ENCODE measurements at regions not wholly inside any gene's neighbourhood (a gene's known extent, or its start where the extent isn't known, plus 50 kb on each side); places are given as distances from the start of the nearest gene placed in this dataset.

GRCh38 chr17:72574675-72575510 lies 454.1 kb downstream of the SOX9 start:
- Histone ChIP-seq H3K27me3 (ENCODE audit: control insufficient read depth in 3 of 3, insufficient read depth in 3 of 3, low read length in 3 of 3) (peaks cover 3 to 30% (median 19%) of the 10 kb centered on the region in 3 donors), H3K27ac (ENCODE audit: low read depth, low read length) (no peak overlapping the region), H3K4me3 (ENCODE audit: low read length in 3 of 3) (no peak overlapping the region), H3K36me3 (ENCODE audit: control insufficient read depth in 3 of 3, insufficient read depth in 3 of 3, low read length in 3 of 3) (no peaks in the 10 kb centered on the region), H3K9me3 (ENCODE audit: control insufficient read depth in 3 of 3, low read length in 3 of 3) (no peaks in the 10 kb centered on the region), H3K4me1 (ENCODE audit: control insufficient read depth in 3 of 3, insufficient read depth in 3 of 3, low read length in 3 of 3) (no peaks in the 10 kb centered on the region), H3K9ac (ENCODE audit: low read depth in 1 of 3, low read length in 3 of 3) (no peak overlapping the region)

- Histone ChIP-seq H3K4me1 (ENCODE audit: control insufficient read depth in 3 of 3, insufficient read depth in 3 of 3, low read length in 3 of 3) (no peaks in the 10 kb centered on the region), H3K4me3 (ENCODE audit: low read length in 3 of 3) (no peak overlapping the region), H3K36me3 (ENCODE audit: control insufficient read depth in 3 of 3, insufficient read depth in 3 of 3, low read length in 3 of 3) (no peaks in the 10 kb centered on the region), H3K27ac (ENCODE audit: low read depth, low read length) (no peak overlapping the region), H3K27me3 (ENCODE audit: control insufficient read depth in 3 of 3, insufficient read depth in 3 of 3, low read length in 3 of 3) (peaks cover 3 to 30% (median 19%) of the 10 kb centered on the region in 3 donors), H3K9me3 (ENCODE audit: control insufficient read depth in 3 of 3, low read length in 3 of 3) (no peaks in the 10 kb centered on the region), H3K9ac (ENCODE audit: low read depth in 1 of 3, low read length in 3 of 3) (no peak overlapping the region)
These were observed 454.9 kb downstream of the SOX9 start for GRCh38 chr17:72575542-72576233.

GRCh38 chr17:72576289-72576759 lies 455.5 kb downstream of the SOX9 start:
- Histone ChIP-seq H3K4me1 (ENCODE audit: control insufficient read depth in 3 of 3, insufficient read depth in 3 of 3, low read length in 3 of 3) (no peaks in the 10 kb centered on the region), H3K9ac (ENCODE audit: low read depth in 1 of 3, low read length in 3 of 3) (no peak overlapping the region), H3K36me3 (ENCODE audit: control insufficient read depth in 3 of 3, insufficient read depth in 3 of 3, low read length in 3 of 3) (no peaks in the 10 kb centered on the region), H3K9me3 (ENCODE audit: control insufficient read depth in 3 of 3, low read length in 3 of 3) (no peaks in the 10 kb centered on the region), H3K27me3 (ENCODE audit: control insufficient read depth in 3 of 3, insufficient read depth in 3 of 3, low read length in 3 of 3) (peaks cover 3 to 27% (median 16%) of the 10 kb centered on the region in 3 donors), H3K4me3 (ENCODE audit: low read length in 3 of 3) (no peak overlapping the region), H3K27ac (ENCODE audit: low read depth, low read length) (no peak overlapping the region)

GRCh38 chr17:72578817-72579470 lies 458.1 kb downstream of the SOX9 start:
- H3K27ac ChIP-seq (ENCODE audit: low read depth, low read length), result no peak overlapping the region
- H3K36me3 ChIP-seq (ENCODE audit: control insufficient read depth in 3 of 3, insufficient read depth in 3 of 3, low read length in 3 of 3), result no peaks in the 10 kb centered on the region
- H3K9ac ChIP-seq (ENCODE audit: low read depth in 1 of 3, low read length in 3 of 3), result no peak overlapping the region
- no peak overlapping the region for H3K4me3 ChIP-seq (ENCODE audit: low read length in 3 of 3)
- H3K27me3 ChIP-seq (ENCODE audit: control insufficient read depth in 3 of 3, insufficient read depth in 3 of 3, low read length in 3 of 3), result peaks cover 3 to 18% (median 5%) of the 10 kb centered on the region in 3 donors
- no peaks in the 10 kb centered on the region for H3K4me1 ChIP-seq (ENCODE audit: control insufficient read depth in 3 of 3, insufficient read depth in 3 of 3, low read length in 3 of 3)
- H3K9me3 ChIP-seq (ENCODE audit: control insufficient read depth in 3 of 3, low read length in 3 of 3), result no peaks in the 10 kb centered on the region

- no peaks in the 10 kb centered on the region for H3K36me3 ChIP-seq (ENCODE audit: control insufficient read depth in 3 of 3, insufficient read depth in 3 of 3, low read length in 3 of 3)
- H3K9ac ChIP-seq (ENCODE audit: low read depth in 1 of 3, low read length in 3 of 3), result no peak overlapping the region
- peaks cover 0 to 12% (median 2%) of the 10 kb centered on the region in 3 donors for H3K27me3 ChIP-seq (ENCODE audit: control insufficient read depth in 3 of 3, insufficient read depth in 3 of 3, low read length in 3 of 3)
- H3K4me3 ChIP-seq (ENCODE audit: low read length in 3 of 3), result no peak overlapping the region
- H3K4me1 ChIP-seq (ENCODE audit: control insufficient read depth in 3 of 3, insufficient read depth in 3 of 3, low read length in 3 of 3), result no peaks in the 10 kb centered on the region
- H3K27ac ChIP-seq (ENCODE audit: low read depth, low read length), result no peak overlapping the region
- no peaks in the 10 kb centered on the region for H3K9me3 ChIP-seq (ENCODE audit: control insufficient read depth in 3 of 3, low read length in 3 of 3)
These were observed 459.1 kb downstream of the SOX9 start for GRCh38 chr17:72579990-72580320.

- H3K36me3 ChIP-seq (ENCODE audit: control insufficient read depth in 3 of 3, insufficient read depth in 3 of 3, low read length in 3 of 3), result no peaks in the 10 kb centered on the region
- H3K4me3 ChIP-seq (ENCODE audit: low read length in 3 of 3), result no peak overlapping the region
- no peaks in the 10 kb centered on the region for H3K4me1 ChIP-seq (ENCODE audit: control insufficient read depth in 3 of 3, insufficient read depth in 3 of 3, low read length in 3 of 3)
- no peaks in the 10 kb centered on the region for H3K9me3 ChIP-seq (ENCODE audit: control insufficient read depth in 3 of 3, low read length in 3 of 3)
- H3K27me3 ChIP-seq (ENCODE audit: control insufficient read depth in 3 of 3, insufficient read depth in 3 of 3, low read length in 3 of 3), result peaks cover 0 to 11% (median 2%) of the 10 kb centered on the region in 3 donors
- no peak overlapping the region for H3K9ac ChIP-seq (ENCODE audit: low read depth in 1 of 3, low read length in 3 of 3)
- no peak overlapping the region for H3K27ac ChIP-seq (ENCODE audit: low read depth, low read length)
These were observed 459.7 kb downstream of the SOX9 start for GRCh38 chr17:72580321-72581127.

- Histone ChIP-seq H3K9ac (ENCODE audit: low read depth in 1 of 3, low read length in 3 of 3) (no peak overlapping the region), H3K4me1 (ENCODE audit: control insufficient read depth in 3 of 3, insufficient read depth in 3 of 3, low read length in 3 of 3) (peaks cover 4 to 9% (median 7%) of the 10 kb centered on the region in 3 donors), H3K27ac (ENCODE audit: low read depth, low read length) (no peak overlapping the region), H3K36me3 (ENCODE audit: control insufficient read depth in 3 of 3, insufficient read depth in 3 of 3, low read length in 3 of 3) (no peaks in the 10 kb centered on the region), H3K9me3 (ENCODE audit: control insufficient read depth in 3 of 3, low read length in 3 of 3) (no peaks in the 10 kb centered on the region), H3K4me3 (ENCODE audit: low read length in 3 of 3) (no peak overlapping the region), H3K27me3 (ENCODE audit: control insufficient read depth in 3 of 3, insufficient read depth in 3 of 3, low read length in 3 of 3) (peaks cover 13 to 19% (median 14%) of the 10 kb centered on the region in 3 donors)
These were observed 466.3 kb downstream of the SOX9 start for GRCh38 chr17:72587156-72587555.

GRCh38 chr17:72587773-72588511 lies 467.1 kb downstream of the SOX9 start:
- Histone ChIP-seq H3K27me3 (ENCODE audit: control insufficient read depth in 3 of 3, insufficient read depth in 3 of 3, low read length in 3 of 3) (peaks cover 18 to 20% (median 18%) of the 10 kb centered on the region in 3 donors), H3K4me3 (ENCODE audit: low read length in 3 of 3) (no peak overlapping the region), H3K36me3 (ENCODE audit: control insufficient read depth in 3 of 3, insufficient read depth in 3 of 3, low read length in 3 of 3) (no peaks in the 10 kb centered on the region), H3K9me3 (ENCODE audit: control insufficient read depth in 3 of 3, low read length in 3 of 3) (no peaks in the 10 kb centered on the region), H3K4me1 (ENCODE audit: control insufficient read depth in 3 of 3, insufficient read depth in 3 of 3, low read length in 3 of 3) (peaks cover 9 to 14% (median 10%) of the 10 kb centered on the region in 3 donors), H3K9ac (ENCODE audit: low read depth in 1 of 3, low read length in 3 of 3) (no peak overlapping the region), H3K27ac (ENCODE audit: low read depth, low read length) (no peak overlapping the region)

GRCh38 chr17:72588561-72588960 lies 467.7 kb downstream of the SOX9 start:
- H3K27ac ChIP-seq (ENCODE audit: low read depth, low read length), result no peak overlapping the region
- peaks cover 10 to 16% (median 10%) of the 10 kb centered on the region in 3 donors for H3K4me1 ChIP-seq (ENCODE audit: control insufficient read depth in 3 of 3, insufficient read depth in 3 of 3, low read length in 3 of 3)
- H3K4me3 ChIP-seq (ENCODE audit: low read length in 3 of 3), result no peak overlapping the region
- no peaks in the 10 kb centered on the region for H3K9me3 ChIP-seq (ENCODE audit: control insufficient read depth in 3 of 3, low read length in 3 of 3)
- H3K9ac ChIP-seq (ENCODE audit: low read depth in 1 of 3, low read length in 3 of 3), result no peak overlapping the region
- H3K36me3 ChIP-seq (ENCODE audit: control insufficient read depth in 3 of 3, insufficient read depth in 3 of 3, low read length in 3 of 3), result no peaks in the 10 kb centered on the region
- peaks cover 24 to 27% (median 24%) of the 10 kb centered on the region in 3 donors for H3K27me3 ChIP-seq (ENCODE audit: control insufficient read depth in 3 of 3, insufficient read depth in 3 of 3, low read length in 3 of 3)

Measured in skeletal muscle tissue (tissue), 3 donors.